ENCODE measurements at regions not wholly inside any gene's neighbourhood (a gene's known extent, or its start where the extent isn't known, plus 50 kb on each side); places are given as distances from the start of the nearest gene placed in this dataset.

DNA sequence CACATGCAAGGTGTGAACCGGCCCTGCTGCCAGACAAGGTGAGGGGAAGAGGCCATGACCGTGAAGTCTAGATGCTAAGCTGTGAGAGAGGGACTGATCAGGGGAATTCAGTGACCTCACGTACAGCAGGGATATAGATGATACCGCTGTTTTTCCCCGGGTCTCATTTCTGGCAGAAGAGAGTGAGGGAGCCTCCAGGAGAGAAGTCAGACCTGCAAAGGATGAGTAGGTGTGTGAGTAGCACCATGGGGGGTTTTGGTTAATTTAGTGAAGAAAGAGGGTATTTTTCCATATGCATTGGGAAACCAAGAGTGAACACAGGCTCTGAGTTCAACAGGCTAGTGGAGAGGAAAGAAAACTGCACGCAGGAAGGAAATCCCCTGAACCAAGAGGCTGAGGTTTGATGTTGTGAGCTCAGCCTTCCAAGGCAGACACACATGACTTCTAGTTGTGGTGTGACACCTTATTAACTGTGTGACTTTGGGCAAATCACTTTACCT, 127.6 kb upstream of the GATB start (continued):
- TF ChIP-seq ZNF592 (IDR thresholded peaks at IDR 0.05), result no peak
- TF ChIP-seq CHD2 (IDR thresholded peaks at IDR 0.05; ENCODE audit: borderline replicate concordance, low read depth, low read length), result no peak
- no peak for TF ChIP-seq KAT2A (conservative IDR thresholded peaks at IDR 0.05; ENCODE audit: control insufficient read depth, low read depth, low read length)
- no peak for TF ChIP-seq HDGF (IDR thresholded peaks at IDR 0.05)
- TF ChIP-seq ZNF24 (IDR thresholded peaks at IDR 0.05), result 0 out of 2 replicates have a peak, but pooled peaks have one; percentile 31
- TF ChIP-seq ZBED1 (IDR thresholded peaks at IDR 0.05; ENCODE audit: borderline replicate concordance), result no peak
- TF ChIP-seq IRF4 (IDR thresholded peaks at IDR 0.05; ENCODE audit: low read depth, low read length), result peak; percentile 38; the same call in 1 of the 2 replicates
- peak; percentile 2; the same call in 1 of the 2 replicates for TF ChIP-seq CREM (IDR thresholded peaks at IDR 0.05; ENCODE audit: low read depth)
- TF ChIP-seq ZNF217 (IDR thresholded peaks at IDR 0.05), result no peak
- TF ChIP-seq EGR1 (IDR thresholded peaks at IDR 0.05; ENCODE audit: borderline replicate concordance in 1 of 2, low read depth in 2 of 2, low read length in 2 of 2), result no peak
- TF ChIP-seq TCF7 (IDR thresholded peaks at IDR 0.05; ENCODE audit: borderline replicate concordance), result peak; percentile 36; the same call in 1 of the 2 replicates
- TF ChIP-seq, protein P1, sequence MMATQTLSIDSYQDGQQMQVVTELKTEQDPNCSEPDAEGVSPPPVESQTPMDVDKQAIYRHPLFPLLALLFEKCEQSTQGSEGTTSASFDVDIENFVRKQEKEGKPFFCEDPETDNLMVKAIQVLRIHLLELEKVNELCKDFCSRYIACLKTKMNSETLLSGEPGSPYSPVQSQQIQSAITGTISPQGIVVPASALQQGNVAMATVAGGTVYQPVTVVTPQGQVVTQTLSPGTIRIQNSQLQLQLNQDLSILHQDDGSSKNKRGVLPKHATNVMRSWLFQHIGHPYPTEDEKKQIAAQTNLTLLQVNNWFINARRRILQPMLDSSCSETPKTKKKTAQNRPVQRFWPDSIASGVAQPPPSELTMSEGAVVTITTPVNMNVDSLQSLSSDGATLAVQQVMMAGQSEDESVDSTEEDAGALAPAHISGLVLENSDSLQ (IDR thresholded peaks at IDR 0.05), result no peak; the same call in 1 of the 2 replicates
- no peak for TF ChIP-seq BMI1 (IDR thresholded peaks at IDR 0.05; ENCODE audit: borderline replicate concordance)
- TF ChIP-seq ZNF687 (IDR thresholded peaks at IDR 0.05), result peak; percentile 66; the same call in 1 of the 2 replicates
- TF ChIP-seq SIX5 (IDR thresholded peaks at IDR 0.05; ENCODE audit: low read depth, low read length, severe bottlenecking), result no peak
- no peak for TF ChIP-seq WRNIP1 (IDR thresholded peaks at IDR 0.05; ENCODE audit: borderline replicate concordance, low read depth, low read length)
- peak; percentile 75 for TF ChIP-seq RUNX3 (IDR thresholded peaks at IDR 0.05; ENCODE audit: low read length)
- no peak for TF ChIP-seq NFYB (IDR thresholded peaks at IDR 0.05; ENCODE audit: insufficient read depth, low read depth, low read length)
- TF ChIP-seq ZNF207 (IDR thresholded peaks at IDR 0.05; ENCODE audit: borderline replicate concordance), result no peak
- TF ChIP-seq, protein P2, sequence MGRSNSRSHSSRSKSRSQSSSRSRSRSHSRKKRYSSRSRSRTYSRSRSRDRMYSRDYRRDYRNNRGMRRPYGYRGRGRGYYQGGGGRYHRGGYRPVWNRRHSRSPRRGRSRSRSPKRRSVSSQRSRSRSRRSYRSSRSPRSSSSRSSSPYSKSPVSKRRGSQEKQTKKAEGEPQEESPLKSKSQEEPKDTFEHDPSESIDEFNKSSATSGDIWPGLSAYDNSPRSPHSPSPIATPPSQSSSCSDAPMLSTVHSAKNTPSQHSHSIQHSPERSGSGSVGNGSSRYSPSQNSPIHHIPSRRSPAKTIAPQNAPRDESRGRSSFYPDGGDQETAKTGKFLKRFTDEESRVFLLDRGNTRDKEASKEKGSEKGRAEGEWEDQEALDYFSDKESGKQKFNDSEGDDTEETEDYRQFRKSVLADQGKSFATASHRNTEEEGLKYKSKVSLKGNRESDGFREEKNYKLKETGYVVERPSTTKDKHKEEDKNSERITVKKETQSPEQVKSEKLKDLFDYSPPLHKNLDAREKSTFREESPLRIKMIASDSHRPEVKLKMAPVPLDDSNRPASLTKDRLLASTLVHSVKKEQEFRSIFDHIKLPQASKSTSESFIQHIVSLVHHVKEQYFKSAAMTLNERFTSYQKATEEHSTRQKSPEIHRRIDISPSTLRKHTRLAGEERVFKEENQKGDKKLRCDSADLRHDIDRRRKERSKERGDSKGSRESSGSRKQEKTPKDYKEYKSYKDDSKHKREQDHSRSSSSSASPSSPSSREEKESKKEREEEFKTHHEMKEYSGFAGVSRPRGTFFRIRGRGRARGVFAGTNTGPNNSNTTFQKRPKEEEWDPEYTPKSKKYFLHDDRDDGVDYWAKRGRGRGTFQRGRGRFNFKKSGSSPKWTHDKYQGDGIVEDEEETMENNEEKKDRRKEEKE (IDR thresholded peaks at IDR 0.05), result no peak

Data from GM12878 (cell line).